Gastroesophageal sphincter (tissue), 3 donors: ENCODE measurements at regions not wholly inside any gene's neighbourhood (a gene's known extent, or its start where the extent isn't known, plus 50 kb on each side); places are given as distances from the start of the nearest gene placed in this dataset.

Experiments used
- POLR2AphosphoS5 ChIP-seq: sonication (generic); formaldehyde crosslinking; IDR thresholded peaks from one replicate; pipeline ENCODE4 v1.6.1; 2017; ENCODE audit warnings: antibody characterized with exemption
- TF ChIP-seq, protein P1 (sequence below), 4 experiments: fragments of 200-600 bp in 2 of 4; fragments of 450-650 bp in 2 of 4; sonication (generic) in 1 of 4; IDR thresholded peaks; one replicate each; pipeline ENCODE4 v1.5.1; 2017 to 2019; ENCODE audit warnings: antibody characterized with exemption in 4 of 4, mild to moderate bottlenecking in 2 of 4, moderate library complexity in 2 of 4

GRCh38 chr10:63795094-63795860 lies 274.1 kb downstream of the REEP3 start:
- no peak for TF ChIP-seq POLR2AphosphoS5
- TF ChIP-seq, protein P1, sequence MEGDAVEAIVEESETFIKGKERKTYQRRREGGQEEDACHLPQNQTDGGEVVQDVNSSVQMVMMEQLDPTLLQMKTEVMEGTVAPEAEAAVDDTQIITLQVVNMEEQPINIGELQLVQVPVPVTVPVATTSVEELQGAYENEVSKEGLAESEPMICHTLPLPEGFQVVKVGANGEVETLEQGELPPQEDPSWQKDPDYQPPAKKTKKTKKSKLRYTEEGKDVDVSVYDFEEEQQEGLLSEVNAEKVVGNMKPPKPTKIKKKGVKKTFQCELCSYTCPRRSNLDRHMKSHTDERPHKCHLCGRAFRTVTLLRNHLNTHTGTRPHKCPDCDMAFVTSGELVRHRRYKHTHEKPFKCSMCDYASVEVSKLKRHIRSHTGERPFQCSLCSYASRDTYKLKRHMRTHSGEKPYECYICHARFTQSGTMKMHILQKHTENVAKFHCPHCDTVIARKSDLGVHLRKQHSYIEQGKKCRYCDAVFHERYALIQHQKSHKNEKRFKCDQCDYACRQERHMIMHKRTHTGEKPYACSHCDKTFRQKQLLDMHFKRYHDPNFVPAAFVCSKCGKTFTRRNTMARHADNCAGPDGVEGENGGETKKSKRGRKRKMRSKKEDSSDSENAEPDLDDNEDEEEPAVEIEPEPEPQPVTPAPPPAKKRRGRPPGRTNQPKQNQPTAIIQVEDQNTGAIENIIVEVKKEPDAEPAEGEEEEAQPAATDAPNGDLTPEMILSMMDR (IDR thresholded peaks at IDR 0.05), result no peak
